RPMI8226 (cell line): ENCODE measurements at regions not wholly inside any gene's neighbourhood (a gene's known extent, or its start where the extent isn't known, plus 50 kb on each side); places are given as distances from the start of the nearest gene placed in this dataset.

Experiments
- DNase-seq: peaks from one replicate; pipeline ENCODE4 v3.0.0-alpha.2; 2015

DNA sequence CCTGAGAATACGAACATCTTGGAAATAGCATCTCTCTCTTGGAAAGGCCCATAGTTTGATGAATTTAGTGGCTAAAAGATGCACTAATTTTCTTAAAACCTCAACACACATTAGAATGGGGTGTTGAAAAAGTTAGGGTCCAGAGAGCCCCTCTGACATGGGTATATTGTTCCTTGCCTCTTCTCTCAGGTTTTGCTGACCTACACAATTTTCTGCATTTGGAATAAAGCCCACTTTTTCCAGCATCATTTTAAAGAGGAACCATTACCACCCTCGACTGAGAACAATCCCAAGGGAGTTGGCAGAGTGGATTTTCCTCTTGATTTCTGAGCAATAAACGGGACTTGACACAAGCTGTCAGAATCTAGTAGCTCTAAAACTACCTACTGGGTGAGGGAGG lies 156.1 kb downstream of the PMP22 start:
- no peak for DNase-seq

DNA sequence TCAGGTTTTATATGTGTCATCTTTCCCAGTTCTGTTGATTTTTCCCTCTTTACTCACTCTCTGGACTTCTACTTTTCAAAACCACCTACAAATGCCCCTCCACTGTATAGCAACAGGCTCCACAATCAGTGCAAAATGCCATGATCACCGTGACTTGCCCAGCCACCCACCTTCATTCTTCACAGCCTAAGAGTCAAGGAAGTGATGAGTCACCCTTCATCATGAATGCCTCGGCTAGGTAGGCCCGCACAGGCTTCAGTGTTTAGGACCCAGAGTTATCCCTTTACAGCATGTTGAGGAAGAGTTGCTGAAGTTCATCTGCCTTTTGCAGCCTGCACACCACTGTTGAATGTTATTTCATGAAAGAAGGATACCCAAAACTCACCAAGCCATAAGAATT lies 158.6 kb downstream of the PMP22 start:
- peak; percentile 8 for DNase-seq

DNA sequence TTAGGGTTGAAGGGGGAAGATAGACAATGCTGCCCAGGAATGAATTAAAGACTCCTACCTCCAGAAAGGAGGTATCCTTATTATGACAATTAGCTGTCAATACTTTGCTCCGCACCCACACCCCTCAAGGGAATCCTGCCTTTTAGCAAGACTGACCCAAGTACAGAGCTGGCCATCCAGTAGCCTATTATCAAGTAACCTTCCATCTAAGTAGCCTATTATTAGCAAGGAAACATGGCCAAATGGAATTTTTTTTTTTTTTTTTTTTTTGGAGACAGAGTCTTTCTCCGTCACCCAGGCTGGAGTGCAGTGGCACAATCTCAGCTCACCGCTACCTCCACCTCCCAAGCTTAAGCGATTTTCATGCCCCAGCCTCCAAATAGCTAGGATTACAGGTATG lies 161.3 kb downstream of the PMP22 start:
- DNase-seq, result no peak

DNA sequence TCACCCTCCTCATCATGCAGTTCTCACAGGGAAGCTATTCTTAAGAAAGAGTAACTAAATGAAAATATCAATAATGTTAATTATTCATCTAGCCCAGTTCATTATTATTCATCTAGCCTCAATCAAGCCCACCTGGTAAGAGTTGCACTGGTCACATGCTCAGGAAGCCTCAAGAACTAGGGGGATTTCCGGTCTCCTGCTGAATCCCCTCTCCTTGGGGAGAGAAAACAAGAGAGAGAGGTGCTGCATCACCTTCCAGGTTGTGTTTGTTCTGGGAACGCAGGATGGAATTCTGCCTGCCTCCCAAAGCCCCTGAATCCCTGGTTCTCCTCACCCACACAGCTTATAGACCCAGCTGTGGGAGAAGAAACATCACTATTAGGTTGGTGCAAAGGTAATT lies 164.0 kb downstream of the PMP22 start:
- no peak for DNase-seq

DNA sequence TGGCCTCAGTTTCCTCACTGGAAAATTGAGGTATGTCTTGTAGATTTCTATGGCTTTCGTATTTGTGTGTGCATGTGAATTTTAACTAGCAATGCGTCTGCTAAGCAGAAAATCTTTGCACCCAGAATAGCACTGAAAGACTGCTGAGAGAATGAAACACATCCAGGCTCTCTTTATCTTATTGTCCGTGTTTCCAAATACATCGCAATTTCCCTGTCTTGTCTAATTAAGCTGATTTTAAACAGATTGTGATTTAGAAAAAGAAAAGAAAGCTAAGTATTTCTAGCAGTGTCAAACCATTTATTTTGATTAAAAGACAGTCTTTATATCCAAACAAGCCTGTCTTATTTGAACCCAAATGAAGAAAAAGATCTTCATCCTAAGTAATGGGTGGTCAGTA lies 168.6 kb downstream of the PMP22 start:
- DNase-seq, result no peak

DNA sequence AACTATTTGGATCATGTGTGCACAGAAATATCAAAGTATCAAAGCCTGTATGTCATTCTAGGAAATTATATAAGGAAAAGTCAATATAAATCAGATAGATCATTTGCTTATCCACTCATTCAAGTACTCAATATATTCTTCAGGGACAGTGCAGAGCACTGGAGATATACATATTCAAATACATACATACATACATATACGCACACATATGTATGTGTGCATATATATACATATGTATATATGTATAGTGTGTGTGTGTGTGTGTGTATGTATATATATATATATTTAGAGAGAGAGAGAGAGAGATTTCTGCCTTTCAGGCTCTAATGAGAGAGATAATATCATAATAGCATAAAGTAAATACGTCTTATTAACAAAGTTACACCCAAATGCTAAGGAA lies 169.2 kb downstream of the PMP22 start:
- no peak for DNase-seq

DNA sequence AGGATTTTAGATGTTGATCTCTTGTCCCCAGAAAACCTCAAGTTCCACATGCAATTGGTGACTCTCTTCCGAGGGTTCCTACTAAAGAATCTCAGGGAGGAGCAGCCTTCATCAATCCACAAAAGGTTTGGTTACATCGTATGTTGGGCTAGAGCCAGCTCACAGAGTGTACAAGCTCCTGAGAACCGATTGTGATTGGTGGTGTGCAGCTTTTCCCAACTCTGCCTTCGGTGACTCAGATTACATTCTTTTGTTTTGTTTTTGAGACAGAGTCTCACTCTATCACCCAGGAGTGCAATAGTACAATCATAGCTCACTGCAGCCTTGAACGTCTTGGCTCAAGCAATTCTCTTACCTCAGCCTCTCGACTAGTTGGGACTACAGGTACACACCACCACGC lies 172.4 kb downstream of the PMP22 start:
- no peak for DNase-seq

DNA sequence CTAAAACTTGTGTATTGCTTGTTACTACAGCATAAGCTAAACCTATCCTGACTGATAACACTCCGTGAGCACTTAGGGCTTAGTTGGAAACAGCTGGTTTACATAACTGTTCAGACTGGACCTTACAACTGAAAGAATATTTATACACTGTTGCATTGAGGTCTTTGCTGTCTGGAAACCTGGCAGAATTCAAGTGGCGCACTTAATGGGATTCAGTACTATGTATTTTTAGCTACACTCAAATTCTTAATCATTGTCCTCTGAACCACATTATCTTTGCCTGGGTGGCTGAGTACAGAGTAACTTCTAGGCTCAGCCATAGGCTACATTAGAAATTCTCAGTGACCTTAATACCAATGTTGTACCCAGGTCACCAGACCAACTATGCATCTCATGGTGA lies 172.9 kb downstream of the PMP22 start:
- no peak for DNase-seq

DNA sequence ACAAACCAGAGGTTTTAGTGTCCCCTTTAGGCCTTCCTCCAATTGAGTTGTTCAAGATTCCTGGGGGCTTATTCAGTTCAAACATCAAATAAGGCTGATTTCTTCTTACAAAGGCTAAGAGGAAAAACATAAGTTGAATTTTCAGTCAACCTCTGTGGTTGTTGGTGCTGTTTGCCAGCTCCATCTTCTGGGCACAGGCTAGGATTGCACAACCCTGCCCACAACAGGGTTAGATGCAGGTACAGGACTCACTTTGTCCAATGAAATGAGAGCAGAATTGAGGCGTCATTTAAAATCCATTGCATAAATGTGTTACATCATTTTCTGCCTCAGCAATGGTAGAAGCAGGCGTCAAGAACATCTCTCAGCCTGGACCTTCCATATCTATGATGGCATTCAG lies 173.3 kb downstream of the PMP22 start:
- peak; percentile 42 for DNase-seq

DNA sequence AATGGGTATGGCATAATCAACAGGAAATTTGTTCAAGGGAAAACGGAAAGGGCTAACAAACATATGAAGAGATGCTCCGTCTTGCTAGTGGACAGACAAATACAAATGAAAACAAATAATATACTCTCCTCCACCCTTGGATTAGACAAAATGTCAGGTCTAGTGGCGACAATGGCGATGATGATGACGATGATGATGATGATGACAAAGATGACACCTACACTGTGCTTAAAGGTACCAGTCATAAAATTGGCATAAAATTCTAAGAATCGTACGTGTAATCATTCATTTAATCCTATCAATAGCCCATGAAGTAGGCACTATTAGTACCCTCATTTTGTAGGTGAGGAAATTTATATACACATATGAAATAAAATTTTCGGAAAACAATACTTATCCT lies 174.6 kb downstream of the PMP22 start:
- DNase-seq, result no peak

DNA sequence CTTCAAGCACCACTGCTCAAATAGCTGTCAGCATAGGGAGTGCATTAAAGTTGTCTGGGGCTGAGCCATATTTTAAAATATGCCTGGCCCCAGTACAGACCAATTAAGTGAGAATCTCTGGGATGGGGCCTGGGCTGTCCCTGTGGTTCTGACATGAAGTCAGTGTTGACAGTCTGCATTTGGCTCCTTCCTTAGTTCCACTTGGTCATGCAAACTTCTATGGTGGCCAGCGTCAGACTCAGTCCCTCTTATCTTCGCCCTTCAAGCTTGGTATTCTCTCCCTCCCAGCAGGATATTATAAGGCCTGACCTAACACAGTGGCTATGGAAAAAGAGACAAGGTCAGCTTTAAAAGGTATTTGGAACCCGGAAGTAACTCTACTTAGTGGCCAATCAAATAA lies 177.2 kb downstream of the PMP22 start:
- DNase-seq, result no peak

DNA sequence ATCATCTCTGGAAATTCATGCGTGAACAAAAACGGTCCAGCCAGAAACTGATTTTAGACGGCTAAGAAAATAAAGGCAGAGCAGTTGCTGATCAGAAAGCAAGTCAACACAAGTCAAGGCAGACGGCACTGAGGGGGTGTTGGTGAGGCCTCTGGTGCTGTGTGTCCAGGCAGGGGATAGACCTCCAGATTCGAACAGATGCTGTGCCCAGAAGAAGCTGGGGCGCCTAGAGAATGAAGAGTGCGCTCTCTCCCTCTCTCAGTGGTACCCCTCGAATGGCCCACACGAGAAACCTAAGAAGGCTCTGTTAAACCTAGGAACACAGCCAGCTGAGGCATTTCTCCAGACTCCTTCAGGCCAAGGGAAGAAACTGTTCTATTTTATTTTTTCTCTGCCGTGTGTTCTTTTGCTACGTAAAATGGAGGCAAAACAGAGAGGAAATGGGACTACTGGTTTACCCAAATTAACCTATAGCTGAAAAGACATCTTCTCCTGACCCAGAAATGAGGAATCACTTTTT lies 178.3 kb downstream of the PMP22 start:
- DNase-seq, result no peak

DNA sequence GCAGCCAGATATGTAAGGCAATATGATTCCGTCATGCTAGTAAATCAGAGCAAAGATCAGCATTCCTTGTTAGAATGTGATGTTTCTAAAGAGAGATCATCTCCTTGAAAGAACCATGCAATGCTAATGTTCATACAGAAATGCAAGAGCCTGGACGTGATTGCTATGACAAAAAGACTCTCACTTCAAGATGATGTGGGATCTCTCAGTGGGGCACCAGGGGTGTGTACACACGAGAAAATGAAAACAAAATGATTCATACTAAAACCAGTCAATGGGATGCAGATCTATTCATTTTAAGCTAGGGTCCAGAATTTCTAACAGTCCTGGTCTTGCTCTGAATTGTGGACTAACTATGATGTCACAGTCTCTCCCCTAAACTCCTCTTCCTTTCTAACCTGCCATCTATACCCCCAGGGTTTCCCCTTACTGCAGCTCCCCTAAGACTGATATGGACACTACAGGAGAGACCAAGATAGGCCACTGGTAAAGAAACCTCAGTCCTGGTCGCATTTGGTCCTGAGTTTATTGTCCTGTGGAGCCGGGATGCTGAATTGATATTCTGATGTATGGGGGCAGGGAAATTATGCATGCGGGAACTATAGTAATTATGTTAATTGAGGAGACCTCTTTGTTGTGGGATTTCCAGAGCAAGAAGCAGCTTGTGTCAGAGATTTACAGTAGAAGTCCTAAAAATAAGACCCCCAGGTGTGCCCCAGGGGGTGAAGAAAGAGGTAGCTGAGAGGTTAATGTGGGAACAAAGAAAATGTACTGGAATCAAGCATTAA lies 179.0 kb downstream of the PMP22 start:
- no peak for DNase-seq

DNA sequence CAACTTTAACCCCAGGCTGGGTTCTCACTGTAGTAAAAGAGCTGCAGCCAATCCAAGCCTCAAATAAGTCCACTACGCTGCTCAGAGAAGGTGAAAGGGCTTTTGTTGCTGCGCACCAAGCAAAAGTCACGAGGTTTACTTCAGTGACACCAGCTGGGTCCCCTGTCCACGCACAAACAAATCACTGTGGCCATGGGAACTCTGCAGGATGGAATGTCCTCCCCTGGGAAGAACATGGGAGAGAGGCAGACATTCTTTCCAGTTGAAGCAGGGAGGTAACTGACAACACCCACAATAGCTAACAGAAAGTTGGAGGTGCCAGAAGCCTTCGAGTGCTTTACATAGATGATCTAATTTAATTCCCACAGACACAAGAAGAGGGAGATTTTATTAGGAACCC lies 181.9 kb downstream of the PMP22 start:
- DNase-seq, result no peak

DNA sequence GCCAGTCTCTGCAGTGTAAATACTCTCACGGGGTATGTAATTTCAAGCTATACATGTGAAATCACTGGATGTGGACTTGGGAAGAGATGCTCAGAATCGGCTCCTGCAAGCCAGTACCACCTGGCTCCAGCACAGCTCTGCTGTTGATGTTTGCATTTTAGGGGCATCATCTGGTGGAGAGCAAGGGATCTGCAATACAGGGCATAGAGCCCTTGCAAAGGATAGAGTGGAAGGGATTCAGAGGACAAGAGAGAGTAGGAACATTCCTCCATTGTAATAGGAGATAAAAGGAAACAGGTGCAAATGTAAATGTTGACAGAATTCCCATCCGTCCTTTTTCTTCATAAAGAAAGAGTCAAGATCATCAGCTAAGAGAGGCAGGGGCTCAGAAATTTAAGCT lies 184.1 kb downstream of the PMP22 start:
- no peak for DNase-seq

DNA sequence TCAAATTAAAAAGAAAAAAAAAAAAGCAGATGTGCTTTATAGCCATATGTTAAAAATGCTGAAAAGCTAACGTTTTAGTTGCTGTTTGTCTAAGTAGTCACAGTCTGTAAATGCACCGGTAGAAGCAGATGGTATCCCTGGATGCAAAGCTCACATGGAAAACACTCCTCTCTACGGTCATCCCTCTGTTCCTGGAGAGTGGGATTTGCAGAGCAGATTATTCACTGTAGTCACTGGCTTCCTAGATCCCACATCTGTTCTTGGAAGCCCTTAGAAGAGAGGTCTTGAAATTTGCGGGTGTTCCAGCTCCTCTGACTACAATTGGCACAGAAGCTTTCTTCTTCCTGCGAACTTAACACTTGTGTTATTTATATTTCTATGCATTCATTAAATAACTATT lies 186.6 kb downstream of the PMP22 start:
- no peak for DNase-seq

DNA sequence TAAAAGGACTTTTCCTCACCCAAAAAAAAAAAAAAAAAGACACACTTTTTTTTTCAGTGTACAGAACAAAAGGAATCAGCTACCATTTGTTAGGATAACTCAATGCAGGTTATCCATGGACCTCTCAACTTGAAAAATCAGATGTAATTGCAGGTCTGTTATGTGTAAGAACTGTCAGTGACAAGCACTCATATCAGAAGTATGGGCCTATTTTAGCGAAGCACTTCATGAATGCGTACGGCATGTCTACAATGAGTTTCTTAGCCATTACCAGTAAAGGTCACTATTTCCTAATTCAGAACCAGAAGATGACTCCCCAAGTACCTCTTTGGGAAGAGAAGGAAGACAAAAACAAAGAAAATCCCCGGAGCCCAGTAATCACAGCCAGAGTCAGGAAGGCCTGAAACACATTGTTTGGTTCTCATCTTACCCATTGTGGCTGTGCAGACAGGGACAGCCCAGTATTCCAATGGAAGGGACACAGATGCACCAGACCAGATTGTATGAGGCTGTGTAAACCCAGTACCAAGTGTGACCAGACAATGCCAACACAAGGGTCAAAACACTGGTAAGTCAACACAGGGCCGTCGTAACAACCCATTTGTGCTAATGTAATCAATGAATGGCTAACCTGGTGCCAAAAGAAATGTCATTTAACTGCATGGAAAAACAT lies 188.0 kb downstream of the PMP22 start:
- no peak for DNase-seq

DNA sequence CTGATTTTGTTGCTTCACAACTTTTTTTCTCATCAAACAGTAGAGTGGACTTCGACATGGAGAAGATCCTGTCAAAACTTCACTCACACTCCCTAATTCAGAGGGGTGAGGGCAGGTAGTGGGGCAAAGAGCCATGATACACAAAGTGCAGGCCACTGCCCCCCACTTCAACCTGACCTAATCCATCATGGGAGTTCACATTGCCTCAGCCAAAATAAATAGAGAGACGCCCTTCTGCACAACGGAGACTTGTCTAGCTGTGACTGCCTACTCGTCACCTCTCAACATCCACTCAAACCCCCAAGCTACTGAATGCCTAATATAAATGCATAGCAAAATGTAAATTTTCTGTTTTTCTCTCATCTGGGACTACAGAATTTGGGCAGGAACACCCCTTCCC lies 213.2 kb downstream of the PMP22 start:
- no peak for DNase-seq

DNA sequence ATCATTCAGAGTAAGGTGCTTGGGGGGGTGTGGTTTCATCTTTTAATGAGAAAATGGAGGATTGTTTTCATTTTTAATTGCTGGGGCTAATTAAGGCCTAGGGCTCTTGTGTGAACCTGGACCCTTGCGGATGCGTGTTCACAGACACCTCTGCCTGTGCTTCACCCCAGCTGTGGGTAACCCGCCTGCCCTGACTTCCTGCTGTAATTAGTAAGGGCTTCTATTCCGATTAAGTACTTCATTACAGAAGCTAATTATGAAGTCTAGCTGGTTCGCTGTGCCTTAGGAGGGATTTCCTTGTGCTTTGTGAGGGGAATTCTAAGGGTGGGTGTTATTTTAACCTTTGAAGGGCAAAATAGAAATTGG lies 215.3 kb downstream of the PMP22 start:
- no peak for DNase-seq

DNA sequence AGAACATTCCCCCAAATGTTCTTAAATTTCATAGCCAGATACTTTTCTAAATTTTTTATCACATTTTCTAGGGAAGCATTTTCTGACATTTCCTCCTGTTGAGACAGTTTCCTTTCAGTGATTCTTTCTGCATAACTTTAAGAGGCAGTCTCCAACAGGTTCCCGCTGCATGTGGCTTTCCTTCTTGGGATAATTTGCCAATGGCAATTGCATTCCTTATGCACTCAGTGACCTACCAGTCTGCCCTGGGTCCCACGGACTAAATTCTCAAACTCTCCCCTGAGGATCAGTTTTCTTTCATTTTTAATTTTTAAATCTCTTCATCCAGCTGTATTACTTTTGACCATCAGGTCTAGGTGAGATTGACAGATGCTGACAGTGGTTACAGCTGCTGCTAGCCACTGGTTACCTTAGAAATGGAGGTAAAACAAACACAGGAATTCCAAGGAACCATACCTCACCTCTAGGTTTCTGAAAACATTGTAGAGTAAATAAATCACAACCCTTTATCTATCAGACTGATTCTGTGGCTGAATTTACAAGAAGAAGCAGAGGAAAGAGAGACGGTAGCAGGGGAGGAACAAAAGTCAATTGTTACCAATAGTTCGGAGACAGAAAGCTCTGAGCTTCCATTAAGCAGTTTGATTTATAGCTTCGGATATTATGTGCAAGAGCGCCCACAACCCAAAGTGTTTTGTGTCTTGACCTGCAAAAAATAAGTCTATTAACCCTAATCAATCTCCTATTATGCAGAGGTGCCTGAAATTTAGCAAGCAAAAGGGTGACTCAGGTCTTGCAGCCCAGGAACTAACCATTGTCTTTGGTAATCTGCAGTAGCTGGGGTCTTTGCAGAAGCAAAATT lies 216.0 kb downstream of the PMP22 start:
- DNase-seq, result no peak

DNA sequence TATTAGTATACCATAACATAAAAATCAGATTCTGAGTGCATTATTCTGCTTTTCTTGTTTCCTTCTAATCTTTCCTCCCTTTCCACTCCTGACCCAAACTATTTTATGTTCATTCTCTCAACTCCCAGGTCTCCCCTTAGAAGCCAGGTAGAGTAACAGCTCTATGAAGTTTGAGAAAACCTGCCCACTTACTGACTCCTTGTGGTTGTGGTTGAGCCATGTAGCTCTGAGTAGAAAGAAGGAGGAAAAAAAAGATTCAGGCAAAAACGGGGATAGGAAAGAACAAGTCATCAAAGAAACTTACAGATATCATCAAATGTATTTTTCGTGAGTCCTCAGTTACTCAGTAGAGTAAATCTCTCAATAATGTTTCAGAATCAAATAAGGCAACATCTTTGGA lies 216.7 kb downstream of the PMP22 start:
- DNase-seq, result no peak

DNA sequence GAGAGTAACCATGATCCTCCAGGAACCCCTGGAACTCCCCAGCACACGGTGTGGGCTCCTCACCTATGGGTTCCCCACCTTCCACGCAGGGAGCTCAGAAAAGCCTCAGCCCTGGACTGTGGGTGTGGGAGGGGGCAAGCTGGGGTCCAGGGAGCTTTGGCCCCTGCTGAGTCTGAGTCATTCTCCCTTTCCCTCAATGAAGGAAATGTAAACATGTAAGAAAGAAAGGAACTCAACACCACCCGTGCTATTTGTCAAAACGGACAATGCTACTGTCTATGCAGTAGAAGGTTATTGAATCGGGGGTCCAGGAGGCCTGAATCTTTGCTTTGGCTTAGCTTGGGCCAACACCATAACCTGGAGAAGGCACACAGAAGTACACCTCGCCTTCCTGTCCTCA lies 222.8 kb downstream of the PMP22 start:
- no peak for DNase-seq

DNA sequence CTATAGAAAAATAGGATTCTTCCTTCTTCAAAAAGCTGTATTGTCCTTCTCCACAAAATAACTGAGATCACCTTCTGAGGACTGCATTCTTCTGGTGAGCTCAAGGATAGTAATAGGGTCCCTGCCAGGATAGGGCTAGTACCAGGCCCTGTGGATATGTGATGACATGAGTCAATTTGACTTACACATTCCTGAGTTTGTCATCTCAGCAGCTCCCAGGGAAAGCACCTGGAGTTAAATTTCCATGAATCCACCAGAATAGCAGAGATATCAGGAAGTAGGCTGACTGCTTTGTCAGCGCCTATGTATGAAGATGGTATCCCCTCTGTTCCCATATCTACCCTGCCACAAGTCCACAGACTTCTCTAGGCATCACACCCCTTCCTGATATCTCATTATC lies 225.8 kb downstream of the PMP22 start:
- DNase-seq, result no peak

DNA sequence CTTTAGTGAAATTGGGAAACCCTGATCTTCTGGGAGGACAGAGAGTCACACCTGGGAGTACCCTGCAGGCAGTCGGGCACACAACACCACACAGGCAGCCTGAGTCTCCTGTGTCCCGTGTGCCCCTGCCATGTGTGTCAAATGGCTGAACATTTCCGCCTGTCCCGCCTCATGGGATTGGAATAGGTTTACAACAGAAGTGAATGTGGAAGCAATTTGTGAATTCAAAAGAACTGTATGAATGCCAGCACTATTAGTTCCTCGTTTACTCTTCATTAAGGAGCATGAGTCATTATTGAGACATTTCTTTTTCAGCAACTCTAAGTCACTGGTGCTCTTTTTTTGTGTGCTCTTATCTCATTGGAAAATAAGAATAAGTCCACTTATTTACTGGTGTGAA lies 226.5 kb downstream of the PMP22 start:
- DNase-seq, result no peak
